Esophagus squamous epithelium (tissue), 4 donors: ENCODE measurements at regions not wholly inside any gene's neighbourhood (a gene's known extent, or its start where the extent isn't known, plus 50 kb on each side); places are given as distances from the start of the nearest gene placed in this dataset.

ENCODE experiments used
- POLR2A ChIP-seq, 4 donors: fragments of 450-650 bp; IDR thresholded peaks; one replicate each; pipeline ENCODE4 v1.6.1; 2017; ENCODE audit warnings: antibody characterized with exemption in 4 of 4, mild to moderate bottlenecking in 4 of 4, moderate library complexity in 3 of 4
- TF ChIP-seq, protein P1 (sequence below), 6 experiments: fragments of 450-650 bp in 4 of 6; fragments of 200-600 bp in 2 of 6; sonication (generic) in 2 of 6; IDR thresholded peaks; one replicate each; pipeline ENCODE4 v1.5.1; 2016 to 2019; ENCODE audit warnings: antibody characterized with exemption in 6 of 6, mild to moderate bottlenecking in 4 of 6, moderate library complexity in 4 of 6

DNA sequence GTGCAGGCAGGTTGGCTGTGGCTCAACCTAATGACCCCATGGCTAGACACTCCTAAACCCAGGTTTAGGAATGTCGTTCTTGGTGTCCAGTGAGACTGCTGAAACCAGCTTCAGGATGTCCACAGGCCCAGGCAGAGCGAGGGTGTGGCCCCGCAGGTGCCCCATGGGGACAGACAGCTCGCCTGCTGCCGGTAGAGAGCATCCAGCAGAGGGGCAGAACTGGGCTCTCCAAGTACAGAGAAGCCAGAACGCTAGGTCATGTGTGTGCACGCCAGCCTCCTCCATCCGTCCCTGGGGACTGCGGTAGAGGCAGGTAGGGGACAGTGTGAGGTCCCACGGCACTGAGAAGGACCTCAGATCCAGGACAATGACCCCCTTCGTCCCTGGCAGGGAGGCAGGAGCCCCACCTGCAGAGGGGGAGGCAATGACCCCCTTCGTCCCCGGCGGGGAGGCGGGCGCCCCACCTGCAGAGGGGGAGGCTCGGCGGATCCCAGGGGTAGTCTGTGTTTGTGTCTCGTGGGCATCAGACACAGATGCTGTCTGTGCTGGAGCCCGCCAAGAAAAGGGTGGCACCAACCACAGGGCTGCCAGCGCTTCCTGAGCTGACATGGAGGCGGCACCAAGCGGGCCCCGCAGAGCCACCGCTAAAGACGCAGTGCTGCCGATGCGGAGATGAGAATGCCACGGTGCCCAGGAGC lies 118.4 kb downstream of the FAM53A start:
- TF ChIP-seq POLR2A (IDR thresholded peaks at IDR 0.05), result no peak
- TF ChIP-seq, protein P1, sequence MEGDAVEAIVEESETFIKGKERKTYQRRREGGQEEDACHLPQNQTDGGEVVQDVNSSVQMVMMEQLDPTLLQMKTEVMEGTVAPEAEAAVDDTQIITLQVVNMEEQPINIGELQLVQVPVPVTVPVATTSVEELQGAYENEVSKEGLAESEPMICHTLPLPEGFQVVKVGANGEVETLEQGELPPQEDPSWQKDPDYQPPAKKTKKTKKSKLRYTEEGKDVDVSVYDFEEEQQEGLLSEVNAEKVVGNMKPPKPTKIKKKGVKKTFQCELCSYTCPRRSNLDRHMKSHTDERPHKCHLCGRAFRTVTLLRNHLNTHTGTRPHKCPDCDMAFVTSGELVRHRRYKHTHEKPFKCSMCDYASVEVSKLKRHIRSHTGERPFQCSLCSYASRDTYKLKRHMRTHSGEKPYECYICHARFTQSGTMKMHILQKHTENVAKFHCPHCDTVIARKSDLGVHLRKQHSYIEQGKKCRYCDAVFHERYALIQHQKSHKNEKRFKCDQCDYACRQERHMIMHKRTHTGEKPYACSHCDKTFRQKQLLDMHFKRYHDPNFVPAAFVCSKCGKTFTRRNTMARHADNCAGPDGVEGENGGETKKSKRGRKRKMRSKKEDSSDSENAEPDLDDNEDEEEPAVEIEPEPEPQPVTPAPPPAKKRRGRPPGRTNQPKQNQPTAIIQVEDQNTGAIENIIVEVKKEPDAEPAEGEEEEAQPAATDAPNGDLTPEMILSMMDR (IDR thresholded peaks at IDR 0.05), result no peak
